Common myeloid progenitor, CD34-positive (primary cell): ENCODE measurements at regions not wholly inside any gene's neighbourhood (a gene's known extent, or its start where the extent isn't known, plus 50 kb on each side); places are given as distances from the start of the nearest gene placed in this dataset.

Source experiments
- CTCF ChIA-PET: fragments of 350-600 bp; sonication (Branson Sonifier 250); formaldehyde crosslinking; loops from one replicate; lab custom pipeline; 2021; ENCODE audit warnings: antibody characterized with exemption; lab: Charles Lee
- POLR2A ChIA-PET: fragments of 350-600 bp; sonication (Branson Sonifier 250); formaldehyde crosslinking; loops from one replicate; lab custom pipeline; 2021; ENCODE audit warnings: antibody characterized with exemption; lab: Charles Lee
- DNase-seq, 3 donors: peaks; one replicate each; pipeline versions ENCODE4 v3.0.0 to v3.0.0-alpha.2; 2013
- H3K27ac ChIP-seq, 2 experiments: 1 replicate in 1 of 2; 2 replicates in 1 of 2; pipeline ENCODE4 v1.7.0; 2013; ENCODE audit warnings: inconsistent platforms in 2 of 2, low read length in 2 of 2, mild to moderate bottlenecking in 2 of 2, low read depth in 1 of 2, moderate library complexity in 1 of 2; ENCODE audit not compliant: severe bottlenecking in 2 of 2, insufficient read depth in 1 of 2, poor library complexity in 1 of 2
- H3K27me3 ChIP-seq, 5 experiments: replicated peaks in 2 of 5; 1 replicate in 3 of 5; 2 replicates in 2 of 5; pipeline versions ENCODE4 v1.6.1 to v1.7.0; 2013; ENCODE audit warnings: low read length in 4 of 5, mild to moderate bottlenecking in 2 of 5, moderate library complexity in 2 of 5, inconsistent platforms in 1 of 5; ENCODE audit not compliant: insufficient read depth in 5 of 5, control insufficient read depth in 4 of 5
- H3K36me3 ChIP-seq, 4 experiments: 1 replicate in 2 of 4; 2 replicates in 2 of 4; pipeline versions ENCODE4 v1.6.1 to v1.7.0; 2013; ENCODE audit warnings: low read length in 3 of 4, control low read depth in 1 of 4, mild to moderate bottlenecking in 1 of 4; ENCODE audit not compliant: control insufficient read depth in 4 of 4, insufficient read depth in 4 of 4
- H3K4me1 ChIP-seq, 4 experiments: 1 replicate in 3 of 4; 2 replicates in 1 of 4; pipeline versions ENCODE4 v1.6.1 to v1.7.1; 2013; ENCODE audit warnings: low read length in 3 of 4, mild to moderate bottlenecking in 3 of 4, control low read depth in 1 of 4, inconsistent platforms in 1 of 4, moderate library complexity in 1 of 4; ENCODE audit not compliant: control insufficient read depth in 4 of 4, insufficient read depth in 4 of 4; ENCODE audit errors: control extremely low read depth in 1 of 4
- H3K4me3 ChIP-seq, 7 experiments: 1 replicate in 4 of 7; 2 replicates in 3 of 7; pipeline versions ENCODE4 v1.5.1 to v1.7.0; 2013; ENCODE audit warnings: mild to moderate bottlenecking in 7 of 7, low read length in 6 of 7, moderate library complexity in 6 of 7, inconsistent platforms in 2 of 7, low read depth in 2 of 7, control low read depth in 1 of 7; ENCODE audit not compliant: insufficient read depth in 4 of 7, control insufficient read depth in 1 of 7; ENCODE audit errors: extremely low read depth in 1 of 7
- H3K9me3 ChIP-seq, 5 experiments: 1 replicate in 4 of 5; 2 replicates in 1 of 5; pipeline versions ENCODE4 v1.6.1 to v1.7.1; 2013; ENCODE audit warnings: low read length in 4 of 5, mild to moderate bottlenecking in 2 of 5, inconsistent platforms in 1 of 5, low read depth in 1 of 5, moderate library complexity in 1 of 5; ENCODE audit not compliant: control insufficient read depth in 4 of 5, insufficient read depth in 2 of 5; ENCODE audit errors: control extremely low read depth in 1 of 5
- WGBS: methylation state at CpG from one replicate; pipeline ENCODE4 v1.1.5; 2013; ENCODE audit not compliant: insufficient coverage; 5-methylcytosine and 5-hydroxymethylcytosine counted together

DNA sequence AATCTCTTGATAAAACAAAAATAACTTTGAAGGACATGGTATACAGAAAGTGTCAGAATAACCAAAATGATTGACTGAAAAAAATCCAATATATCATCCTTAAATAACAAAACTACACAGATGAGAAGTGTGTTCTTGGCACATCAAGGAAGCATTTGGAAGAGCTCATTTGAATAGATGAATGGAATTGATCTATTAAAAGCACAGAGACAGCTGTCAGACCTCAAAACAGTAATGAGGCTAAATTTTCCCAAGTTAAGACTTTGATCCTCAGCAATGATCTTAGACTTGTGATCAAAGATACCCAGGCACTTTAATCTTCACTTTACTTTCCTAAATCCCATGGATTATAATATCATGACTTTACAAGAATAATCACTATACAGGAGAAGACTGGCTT lies 395.4 kb upstream of the NFE2L3 start:
- ChIA-PET CTCF (no interaction called here), POLR2A (no interaction called here)
- H3K27ac ChIP-seq, result no peak overlapping the region
- H3K9me3 ChIP-seq, result no peaks in the 10 kb centered on the region
- H3K4me1 ChIP-seq, result no peaks in the 10 kb centered on the region
- no peak overlapping the region for H3K4me3 ChIP-seq
- DNase-seq, result no peak
- no peaks in the 10 kb centered on the region for H3K36me3 ChIP-seq
- H3K27me3 ChIP-seq, result no peaks in the 10 kb centered on the region

- no peaks in the 10 kb centered on the region for H3K9me3 ChIP-seq
- POLR2A ChIA-PET, result no interaction called here
- no peak overlapping the region for H3K4me3 ChIP-seq
- no peaks in the 10 kb centered on the region for H3K36me3 ChIP-seq
- H3K27me3 ChIP-seq, result peaks cover 0 to 2% (median 0%) of the 10 kb centered on the region in 5 experiments
- CTCF ChIA-PET, result no interaction called here
- DNase-seq, result no peak
- H3K4me1 ChIP-seq, result no peaks in the 10 kb centered on the region
- no CpG with 5 or more reads among the region's 4 CpGs for WGBS
- no peak overlapping the region for H3K27ac ChIP-seq
Measured at GRCh38 chr7:25758559-25758958, 393.4 kb upstream of the NFE2L3 start.

GRCh38 chr7:25759286-25759685 lies 392.7 kb upstream of the NFE2L3 start:
- H3K27me3 ChIP-seq, result peaks cover 0 to 2% (median 0%) of the 10 kb centered on the region in 5 experiments
- H3K4me3 ChIP-seq, result no peak overlapping the region
- H3K4me1 ChIP-seq, result no peaks in the 10 kb centered on the region
- no peak for DNase-seq
- ChIA-PET POLR2A (no interaction called here), CTCF (no interaction called here)
- no peak overlapping the region for H3K27ac ChIP-seq
- H3K9me3 ChIP-seq, result no peaks in the 10 kb centered on the region
- no peaks in the 10 kb centered on the region for H3K36me3 ChIP-seq

- Histone ChIP-seq H3K4me3 (no peak overlapping the region), H3K27me3 (peaks cover 0 to 2% (median 0%) of the 10 kb centered on the region in 5 experiments), H3K27ac (no peak overlapping the region), H3K36me3 (no peaks in the 10 kb centered on the region), H3K9me3 (no peaks in the 10 kb centered on the region), H3K4me1 (no peaks in the 10 kb centered on the region)
- CTCF ChIA-PET, result no interaction called here
- 100% methylated on average over 3 of the region's 3 CpGs for WGBS
- POLR2A ChIA-PET, result no interaction called here
- no peak for DNase-seq
Measured at GRCh38 chr7:25759748-25760147, 392.2 kb upstream of the NFE2L3 start.

DNA sequence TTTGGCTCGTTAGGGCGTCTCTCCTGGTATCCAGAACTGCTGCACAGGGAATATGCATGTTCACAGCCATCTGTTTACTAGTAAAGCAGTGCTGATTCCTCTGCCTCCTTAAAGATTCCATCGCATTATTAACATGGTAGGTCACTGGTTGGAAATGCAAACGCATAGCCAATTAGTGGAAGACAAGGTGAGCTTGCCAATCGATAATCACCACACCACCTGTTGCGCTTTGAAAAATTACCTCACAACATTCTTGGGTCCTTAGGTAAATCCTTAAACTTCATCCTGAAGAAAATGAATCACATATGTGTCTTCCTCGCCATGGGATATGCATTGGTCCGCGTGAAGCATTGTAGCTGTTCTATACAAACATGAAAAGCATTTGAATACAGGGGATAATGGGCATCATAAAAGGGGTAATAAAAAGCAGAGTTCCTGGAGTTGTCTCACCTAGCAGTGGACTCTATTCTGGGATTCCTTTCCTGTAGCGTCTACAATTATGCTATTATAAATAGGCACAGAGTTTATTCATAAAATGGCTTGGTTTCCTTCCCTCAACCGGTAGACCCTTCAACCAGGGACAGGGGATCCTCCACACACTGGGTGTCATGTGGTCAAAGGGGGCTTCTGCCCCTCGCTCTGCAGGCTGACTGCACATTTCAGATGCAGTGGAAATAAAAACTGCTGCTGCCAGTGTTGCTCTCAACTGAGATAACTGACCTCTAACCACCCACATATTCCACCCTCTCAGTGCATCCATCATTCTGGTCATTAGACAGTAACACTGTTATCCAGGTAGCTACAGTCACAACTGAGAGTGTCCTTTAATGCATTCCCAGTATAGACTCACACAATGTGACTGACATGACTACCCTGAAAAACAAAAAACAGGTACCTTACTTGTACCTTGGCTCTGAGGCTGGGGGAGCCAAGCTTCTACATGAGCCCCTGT lies 389.2 kb upstream of the NFE2L3 start:
- peaks cover 0 to 2% (median 0%) of the 10 kb centered on the region in 5 experiments for H3K27me3 ChIP-seq
- ChIA-PET POLR2A (no interaction called here), CTCF (no interaction called here)
- WGBS, result 100% methylated on average over 10 of the region's 12 CpGs
- H3K36me3 ChIP-seq, result no peaks in the 10 kb centered on the region
- no peaks in the 10 kb centered on the region for H3K4me1 ChIP-seq
- H3K27ac ChIP-seq, result no peak overlapping the region
- H3K9me3 ChIP-seq, result no peaks in the 10 kb centered on the region
- no peak overlapping the region for H3K4me3 ChIP-seq
- DNase-seq, result no peak

GRCh38 chr7:25763463-25763860 lies 388.5 kb upstream of the NFE2L3 start:
- no peak overlapping the region for H3K27ac ChIP-seq
- 60% methylated on average over 3 of the region's 3 CpGs for WGBS
- POLR2A ChIA-PET, result no interaction called here
- H3K9me3 ChIP-seq, result no peaks in the 10 kb centered on the region
- H3K36me3 ChIP-seq, result no peaks in the 10 kb centered on the region
- H3K4me3 ChIP-seq, result no peak overlapping the region
- H3K27me3 ChIP-seq, result peaks cover 0 to 2% (median 0%) of the 10 kb centered on the region in 5 experiments
- CTCF ChIA-PET, result no interaction called here
- DNase-seq, result no peak
- no peaks in the 10 kb centered on the region for H3K4me1 ChIP-seq

- no peaks in the 10 kb centered on the region for H3K36me3 ChIP-seq
- H3K4me1 ChIP-seq, result no peaks in the 10 kb centered on the region
- DNase-seq, result no peak
- ChIA-PET CTCF (interaction anchor here (0.9 kb wide), 1 partner anchor 13 kb away, joined by 3 read pairs; no protein-coding TSS in a partner anchor), POLR2A (no interaction called here)
- no peak overlapping the region for H3K4me3 ChIP-seq
- 100% methylated on average over 2 of the region's 2 CpGs for WGBS
- no peak overlapping the region for H3K27ac ChIP-seq
- peaks cover 0 to 2% (median 0%) of the 10 kb centered on the region in 5 experiments for H3K27me3 ChIP-seq
- no peaks in the 10 kb centered on the region for H3K9me3 ChIP-seq
Measured at GRCh38 chr7:25765110-25765655, 386.8 kb upstream of the NFE2L3 start.
